GM19324 (cell line): ENCODE measurements at regions not wholly inside any gene's neighbourhood (a gene's known extent, or its start where the extent isn't known, plus 50 kb on each side); places are given as distances from the start of the nearest gene placed in this dataset.
"Not testable (repeated sequence)": the region's sequence is repeated elsewhere in the genome, so short reads cannot be mapped to it uniquely, and the experiment has no call there.

ENCODE experiments used
- ATAC-seq: cut with Tn5 transposase; IDR thresholded peaks from one replicate; pipeline ENCODE4 v1.9.1; 2021; ENCODE audit warnings: mild to moderate bottlenecking, moderate library complexity; ENCODE audit not compliant: unreplicated experiment, low FRiP score

DNA sequence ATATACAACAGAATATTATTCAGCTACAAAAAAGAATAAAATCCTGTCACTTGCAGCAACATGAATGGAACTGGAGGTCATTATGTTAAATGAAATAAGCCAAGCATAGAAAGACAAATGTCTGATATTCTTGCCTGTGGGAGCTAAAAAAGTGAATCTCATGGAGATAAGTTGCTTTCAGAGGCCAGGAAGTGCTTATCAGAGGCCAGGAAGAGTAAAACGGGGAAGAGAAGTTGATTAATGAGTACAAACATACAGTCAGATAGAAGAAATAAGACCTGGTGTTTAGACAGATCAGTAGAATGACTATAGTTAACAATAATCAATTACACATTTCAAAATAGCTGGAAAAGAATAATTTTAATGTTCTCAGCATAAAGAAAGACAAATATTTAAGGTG lies 54.4 kb upstream of the CPHXL start:
- ATAC-seq = no peak

DNA sequence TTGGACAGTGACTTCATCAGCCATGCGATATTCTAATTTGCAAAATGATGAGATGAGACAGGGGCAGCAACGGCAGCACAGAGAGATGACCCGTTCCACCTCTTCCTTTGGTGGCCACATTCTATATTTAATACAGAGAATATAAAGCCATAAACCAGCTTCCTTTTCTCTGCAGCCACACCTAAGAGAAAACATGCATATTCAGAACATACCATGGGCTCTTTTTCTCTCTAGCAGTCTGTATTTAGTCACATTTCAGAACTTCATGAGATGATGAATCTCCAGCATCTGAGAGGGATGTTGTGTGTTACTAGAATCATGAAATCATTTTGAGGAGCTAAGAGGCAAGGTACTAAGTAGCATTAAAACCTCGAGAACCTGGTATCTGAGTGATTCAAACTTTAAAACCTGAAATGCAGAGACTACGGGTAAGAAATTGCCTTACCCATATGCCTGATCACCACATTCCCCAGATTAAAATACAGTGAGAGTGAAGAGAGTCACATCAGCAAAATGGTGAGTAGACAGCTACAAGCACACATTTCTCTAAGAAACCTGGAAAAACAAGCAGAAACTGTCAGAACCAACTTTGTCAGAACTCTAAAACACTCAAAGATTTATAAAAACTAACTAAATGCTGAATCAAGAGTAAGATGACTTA lies 55.5 kb upstream of the CPHXL start:
- ATAC-seq = no peak

DNA sequence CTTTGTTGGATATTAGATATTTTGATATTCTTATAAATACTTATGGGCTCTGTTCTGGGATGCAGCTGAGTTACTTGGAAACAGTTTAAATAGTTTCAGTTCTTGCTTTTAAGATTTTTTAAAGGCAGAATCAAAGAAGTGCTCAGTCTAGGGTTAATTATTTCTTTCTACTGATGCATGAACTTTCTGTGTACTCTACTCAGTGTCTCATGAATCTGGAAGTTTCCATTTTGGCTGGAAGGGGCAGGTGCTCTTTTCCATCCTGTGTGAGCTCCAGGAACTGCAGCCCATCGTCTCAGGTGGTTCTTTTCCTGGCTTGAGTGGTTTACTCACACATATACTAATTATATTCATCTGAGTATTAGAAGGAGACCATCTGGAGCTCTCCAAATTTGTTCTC lies 61.1 kb upstream of the CPHXL start:
- ATAC-seq = no peak

DNA sequence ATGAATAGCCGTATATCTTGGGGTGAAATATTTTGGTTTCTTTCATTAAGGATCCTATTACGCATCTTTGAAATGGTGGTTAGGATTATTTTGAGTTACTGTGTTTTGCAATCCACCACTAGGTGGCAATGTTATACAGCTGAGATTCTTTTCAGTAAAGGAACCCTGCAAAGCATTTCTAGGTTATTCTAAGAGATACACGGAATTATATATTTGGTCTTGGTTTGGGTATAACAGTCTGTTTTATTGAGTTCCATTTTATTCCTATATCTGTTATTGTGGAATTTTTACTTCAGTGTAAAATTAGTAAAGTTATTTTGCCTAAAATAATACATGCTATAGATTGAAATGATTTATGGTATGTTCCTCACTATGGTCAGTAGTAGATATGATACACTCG lies 62.9 kb upstream of the CPHXL start:
- no peak for ATAC-seq

DNA sequence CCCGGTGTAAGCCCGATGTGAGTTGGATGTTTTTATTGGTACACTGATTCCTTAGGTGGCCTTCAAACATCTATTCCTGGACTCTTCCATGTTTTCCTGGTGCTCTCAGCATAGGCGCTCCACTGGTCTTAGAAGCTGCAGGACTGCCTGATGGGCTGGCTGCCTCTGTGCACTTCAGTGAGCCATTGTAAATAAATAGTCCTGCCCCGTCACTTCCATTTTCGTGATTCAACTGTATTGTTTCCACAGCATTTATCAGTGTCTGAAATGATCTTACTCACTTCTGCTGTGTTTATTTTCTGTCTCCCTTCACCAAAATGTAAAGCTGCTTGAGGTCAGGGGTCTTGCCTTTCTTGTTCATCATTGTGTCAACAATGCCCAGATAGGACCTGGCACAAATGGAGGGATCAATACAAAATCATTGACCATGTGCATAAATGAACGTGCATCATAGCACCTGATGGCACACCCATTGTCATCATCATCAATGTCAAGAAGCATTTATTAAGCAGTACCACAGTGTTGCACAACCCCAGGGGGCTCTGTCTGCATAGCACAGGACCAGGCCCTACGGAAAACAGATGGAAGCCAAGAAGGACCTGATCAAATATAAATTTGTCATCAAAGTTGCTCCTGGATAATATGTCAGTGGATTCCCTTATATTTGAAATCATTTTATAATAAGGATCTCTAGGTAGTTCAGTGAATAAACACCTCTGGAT lies 66.6 kb upstream of the CPHXL start:
- ATAC-seq = no peak

DNA sequence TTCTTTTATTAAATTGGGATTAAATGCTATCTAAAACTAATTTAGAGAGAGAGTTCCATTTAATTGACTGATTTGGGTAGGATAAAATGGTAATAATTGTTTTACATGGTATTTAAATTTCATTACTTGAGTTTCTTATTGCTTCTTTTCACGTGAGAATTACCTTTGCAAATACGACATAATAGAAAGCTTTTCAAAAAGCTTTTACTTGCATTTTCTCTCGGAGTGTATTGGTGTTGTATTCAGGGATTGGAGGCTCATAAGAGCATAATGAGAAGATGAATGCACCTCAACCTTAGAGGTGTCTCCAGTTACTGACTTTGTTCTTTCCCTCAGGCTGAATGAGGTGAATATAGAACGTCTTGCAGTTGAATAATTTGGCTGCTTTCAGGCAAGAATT lies 67.4 kb upstream of the CPHXL start:
- no peak for ATAC-seq

DNA sequence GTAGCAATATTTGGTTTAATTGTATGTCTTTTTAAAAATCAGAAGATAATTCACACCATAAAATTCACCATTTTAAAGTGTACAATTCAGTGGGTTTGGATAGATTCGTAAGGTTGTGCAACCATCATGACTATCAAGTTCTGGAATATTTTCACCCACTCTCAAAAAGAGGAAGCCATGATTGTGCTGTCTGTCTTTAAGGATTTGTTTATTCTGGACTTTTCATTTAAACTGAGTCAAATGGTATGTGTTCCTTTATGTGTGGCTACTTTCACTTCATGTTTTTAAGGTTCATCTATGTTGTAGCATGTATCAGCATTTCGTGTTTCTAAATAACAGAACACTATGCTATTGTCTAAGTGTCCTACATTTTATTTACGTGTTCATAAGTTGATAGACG lies 68.1 kb upstream of the CPHXL start:
- ATAC-seq = no peak

DNA sequence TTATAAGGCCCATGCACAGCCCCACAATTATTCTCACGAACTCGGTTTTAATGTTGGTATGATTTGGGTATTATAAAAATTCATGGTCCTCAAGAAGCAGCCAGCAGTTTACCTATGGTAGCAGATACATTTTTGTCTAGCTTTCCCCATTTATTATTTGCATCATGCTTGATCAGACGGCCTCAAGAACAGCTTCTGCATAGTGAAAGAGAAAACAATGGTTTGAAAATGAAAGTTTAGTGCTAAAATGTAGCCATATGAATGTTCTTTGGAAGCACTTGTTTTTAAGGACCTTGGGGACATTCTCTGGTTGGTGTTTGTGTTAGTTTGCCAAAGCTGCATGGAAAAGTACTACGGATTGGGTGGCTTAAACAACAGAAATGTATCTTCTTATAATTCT lies 72.4 kb upstream of the CPHXL start:
- ATAC-seq = no peak

DNA sequence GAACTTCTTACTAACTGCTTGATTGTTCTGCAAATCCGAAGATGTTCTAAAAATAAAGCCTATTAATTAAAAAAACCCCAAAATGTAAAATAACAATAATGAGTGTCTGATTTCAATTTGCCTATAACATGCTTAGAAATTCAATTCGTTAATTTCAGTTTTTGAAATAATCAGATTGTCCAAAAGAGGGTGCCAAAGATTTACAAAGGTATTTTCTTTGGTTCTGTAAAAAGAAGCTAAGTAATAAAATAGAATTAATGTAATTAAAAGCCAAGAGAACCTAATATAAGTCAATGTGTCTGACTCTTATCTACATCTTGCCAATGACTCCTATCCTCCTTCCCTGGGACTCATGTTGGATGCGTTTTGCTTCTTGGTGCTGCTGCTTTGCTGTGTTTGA lies 75.0 kb upstream of the CPHXL start:
- no peak for ATAC-seq

DNA sequence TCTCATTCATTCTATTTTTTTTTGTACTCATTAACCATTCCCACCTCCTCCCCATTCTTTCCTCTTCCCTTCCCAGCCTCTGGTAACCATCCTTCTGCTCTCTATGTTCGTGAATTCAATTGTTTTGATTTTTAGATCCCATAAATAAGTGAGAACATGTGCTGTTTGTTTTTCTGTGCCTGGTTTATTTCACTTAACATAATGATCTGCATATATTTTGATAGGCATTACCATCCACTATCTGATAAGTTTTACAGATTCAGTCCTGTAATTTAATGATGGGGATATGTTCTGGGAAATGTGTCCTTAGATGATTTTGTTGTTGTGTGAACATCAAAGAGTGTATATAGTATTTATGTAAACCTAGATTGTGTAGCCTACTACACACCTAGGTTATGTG lies 77.5 kb upstream of the CPHXL start:
- no peak for ATAC-seq

DNA sequence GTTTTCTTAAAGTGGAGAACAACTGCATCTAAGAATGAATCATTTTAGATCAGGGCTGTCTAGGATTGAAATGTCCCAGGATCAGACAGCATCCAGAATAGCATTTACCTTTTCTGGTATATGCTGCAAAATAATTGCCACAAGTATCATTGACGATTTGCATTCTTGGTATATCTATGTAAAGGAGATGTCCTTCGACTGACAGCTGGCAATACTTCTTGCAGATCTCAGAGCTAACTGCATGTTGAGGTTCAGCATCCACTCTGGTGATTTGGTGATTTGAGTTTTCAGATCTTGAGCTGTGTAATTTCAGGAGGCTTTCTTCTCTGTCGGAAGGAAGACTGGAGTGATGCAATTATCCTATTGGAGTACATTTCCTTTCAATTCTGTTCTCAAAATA lies 78.1 kb upstream of the CPHXL start:
- ATAC-seq = no peak

DNA sequence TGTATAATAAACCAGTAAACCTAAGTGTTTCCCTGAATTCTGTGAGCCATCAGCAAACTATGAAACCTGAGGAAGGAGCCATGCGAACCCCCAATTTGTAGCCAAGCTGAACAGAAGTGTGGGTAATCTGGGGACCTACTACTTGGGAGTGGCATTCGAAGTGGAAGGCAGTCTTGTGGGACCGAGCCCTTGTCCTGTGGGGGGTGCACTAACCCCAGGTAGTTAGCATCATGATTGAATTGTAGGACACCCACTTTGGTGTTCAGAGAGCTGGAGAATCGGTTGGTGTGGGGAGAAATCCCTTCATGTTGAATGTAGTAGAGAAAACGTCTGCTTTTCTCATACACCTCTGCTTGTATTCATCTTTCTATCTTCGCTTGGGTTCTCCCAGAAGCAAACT lies 79.7 kb upstream of the CPHXL start:
- ATAC-seq = no peak

DNA sequence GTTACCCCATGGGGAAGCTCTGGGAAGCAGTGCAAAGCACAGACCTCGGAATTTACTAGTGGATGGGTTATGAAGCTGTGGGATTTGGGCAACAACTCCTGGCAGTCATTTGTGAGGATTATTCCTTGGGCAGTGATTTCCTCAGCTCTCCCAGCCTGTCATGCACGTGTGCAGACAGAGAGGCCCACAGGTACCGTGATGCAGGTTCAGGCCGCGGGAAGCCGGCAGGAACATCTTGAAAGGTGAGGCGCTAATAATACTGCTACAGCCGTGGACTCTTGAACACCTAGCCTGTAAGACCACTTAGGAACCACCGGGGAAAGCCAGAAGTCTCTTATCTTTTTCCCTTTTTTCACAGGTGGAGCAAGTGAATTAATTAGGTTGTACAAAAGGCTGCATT lies 80.2 kb upstream of the CPHXL start:
- ATAC-seq = no peak

DNA sequence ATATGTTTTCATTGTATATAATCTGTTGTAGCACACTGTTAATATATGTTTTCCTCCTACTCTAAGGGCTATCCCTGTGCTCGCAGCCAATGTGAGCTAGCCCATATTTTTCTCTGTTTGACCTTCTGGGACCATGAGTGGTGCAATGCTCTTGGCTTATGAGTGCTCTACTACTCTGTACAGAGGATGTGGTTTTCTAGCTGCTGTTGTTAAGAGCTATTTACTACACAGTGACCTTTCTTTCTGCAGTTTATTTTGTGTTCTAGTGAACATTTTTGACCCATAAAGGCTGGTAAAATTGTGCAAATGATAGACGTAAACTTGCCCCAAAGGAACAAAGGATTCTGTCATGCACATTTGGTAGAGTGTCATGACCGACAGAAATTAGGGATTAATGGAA lies 84.1 kb upstream of the CPHXL start:
- ATAC-seq = no peak

DNA sequence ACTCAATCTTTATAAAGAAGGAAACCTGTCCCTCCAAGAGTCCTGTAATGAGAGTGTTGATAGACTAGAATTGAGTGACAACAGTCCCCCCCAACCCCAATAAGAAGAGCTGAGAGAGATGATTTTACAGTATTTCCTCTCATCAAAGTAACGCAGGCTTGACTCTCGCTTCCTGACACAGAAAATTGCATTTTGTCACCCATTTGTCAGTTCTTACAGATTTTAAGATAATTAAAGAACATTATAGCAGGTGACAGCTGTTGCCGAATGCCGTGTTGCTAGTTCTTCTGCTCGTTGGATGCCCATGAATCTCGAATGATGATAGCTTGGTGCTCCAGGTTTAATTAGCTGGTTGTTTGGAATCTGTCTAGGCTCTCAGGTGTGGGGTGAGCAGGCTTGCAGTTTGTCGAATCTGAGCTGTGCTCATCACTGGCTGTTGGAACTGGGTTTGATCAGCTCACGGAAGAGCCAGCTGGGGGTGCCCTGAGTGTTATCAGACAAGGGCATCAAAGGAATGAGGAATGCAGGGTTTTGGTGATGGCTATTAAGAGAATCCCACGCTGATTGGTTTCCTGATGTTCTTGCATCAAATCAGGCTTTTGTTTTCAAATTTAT lies 84.8 kb upstream of the CPHXL start:
- ATAC-seq = no peak

DNA sequence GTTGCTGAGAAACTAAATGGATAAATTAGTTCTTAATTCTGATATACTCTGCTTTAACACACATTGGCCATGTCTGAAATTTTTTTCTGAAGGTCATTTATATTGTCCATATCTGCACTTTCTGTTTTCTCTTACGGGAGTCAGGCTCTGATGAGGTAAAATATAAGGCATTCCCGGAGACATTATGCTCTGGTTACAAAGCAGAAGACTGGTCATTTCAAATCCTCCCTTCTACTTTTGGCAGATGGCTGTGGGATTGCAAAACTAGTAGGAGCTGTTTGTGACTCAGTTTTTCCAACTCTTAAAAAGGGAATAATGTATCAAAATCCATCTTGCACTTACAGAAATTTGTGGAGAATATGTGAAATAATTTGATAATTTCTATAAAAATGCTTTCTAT lies 92.2 kb upstream of the CPHXL start:
- ATAC-seq = no peak

DNA sequence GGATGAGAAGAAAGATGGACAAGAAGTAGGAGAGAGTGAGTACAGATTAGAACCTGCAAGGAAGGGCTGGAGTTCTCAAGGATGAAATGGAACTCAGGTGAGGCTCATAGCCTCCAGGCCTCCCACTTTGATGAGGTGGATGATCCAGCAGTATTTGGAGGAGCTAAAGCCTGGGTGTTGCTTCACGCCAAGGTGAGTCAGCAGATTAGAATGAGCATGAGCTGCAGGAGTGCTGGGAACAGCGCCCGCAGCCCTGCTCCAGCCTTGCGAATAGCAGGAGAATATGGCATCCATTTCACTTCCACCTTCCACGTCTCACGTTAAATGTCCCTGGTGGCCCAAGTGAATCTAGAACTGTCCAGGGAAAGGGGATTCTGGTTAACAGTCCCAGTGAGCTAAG lies 94.4 kb upstream of the CPHXL start:
- no peak for ATAC-seq

DNA sequence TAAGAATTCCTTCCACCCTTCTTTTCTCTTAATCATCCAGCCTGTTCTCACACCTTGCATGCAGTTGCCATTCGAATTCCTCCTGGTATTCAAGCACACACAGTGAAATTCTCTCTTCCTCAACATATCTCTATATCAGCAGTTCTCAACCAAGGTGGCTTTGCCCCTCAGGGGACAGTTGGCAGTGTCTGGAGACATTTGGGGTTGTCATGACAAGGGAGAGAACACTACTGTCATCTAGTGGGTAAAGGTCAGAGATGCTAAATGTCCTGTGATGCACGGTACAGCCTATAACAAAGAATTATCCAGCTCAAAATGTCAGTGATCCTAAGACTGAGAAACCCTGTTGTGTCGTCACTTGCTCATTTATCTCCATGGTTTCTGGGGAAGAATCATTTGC lies 94.8 kb upstream of the CPHXL start:
- no peak for ATAC-seq

DNA sequence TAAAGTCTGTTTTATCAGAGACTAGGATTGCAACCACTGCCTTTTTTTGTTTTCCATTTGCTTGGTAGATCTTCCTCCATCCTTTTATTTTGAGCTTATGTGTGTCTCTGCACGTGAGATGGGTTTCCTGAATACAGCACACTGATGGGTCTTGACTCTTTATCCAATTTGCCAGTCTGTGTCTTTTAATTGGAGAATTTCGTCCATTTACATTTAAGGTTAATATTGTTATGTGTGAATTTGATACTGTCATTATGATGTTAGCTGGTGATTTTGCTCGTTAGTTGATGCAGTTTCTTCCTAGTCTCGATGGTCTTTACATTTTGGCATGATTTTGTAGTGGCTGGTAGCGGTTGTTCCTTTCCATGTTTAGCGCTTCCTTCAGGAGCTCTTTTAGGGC lies 99.5 kb upstream of the CPHXL start:
- not testable (repeated sequence) for ATAC-seq

DNA sequence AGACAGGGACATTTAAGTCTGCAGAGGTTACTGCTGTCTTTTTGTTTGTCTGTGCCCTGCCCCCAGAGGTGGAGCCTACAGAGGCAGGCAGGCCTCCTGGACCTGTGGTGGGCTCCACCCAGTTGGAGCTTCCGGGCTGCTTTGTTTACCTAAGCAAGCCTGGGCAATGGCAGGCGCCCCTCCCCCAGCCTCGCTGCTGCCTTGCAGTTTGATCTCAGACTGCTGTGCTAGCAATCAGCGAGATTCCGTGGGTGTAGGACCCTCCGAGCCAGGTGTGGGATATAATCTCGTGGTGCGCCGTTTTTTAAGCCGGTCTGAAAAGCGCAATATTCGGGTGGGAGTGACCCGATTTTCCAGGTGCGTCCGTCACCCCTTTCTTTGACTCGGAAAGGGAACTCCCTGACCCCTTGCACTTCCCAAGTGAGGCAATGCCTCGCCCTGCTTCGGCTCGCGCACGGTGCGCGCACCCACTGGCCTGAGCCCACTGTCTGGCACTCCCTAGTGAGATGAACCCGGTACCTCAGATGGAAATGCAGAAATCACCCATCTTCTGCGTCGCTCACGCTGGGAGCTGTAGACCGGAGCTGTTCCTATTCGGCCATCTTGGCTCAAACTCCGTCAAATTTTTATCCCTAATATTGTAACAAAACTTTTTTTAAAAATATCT lies 101.2 kb upstream of the CPHXL start:
- not testable (repeated sequence) for ATAC-seq

DNA sequence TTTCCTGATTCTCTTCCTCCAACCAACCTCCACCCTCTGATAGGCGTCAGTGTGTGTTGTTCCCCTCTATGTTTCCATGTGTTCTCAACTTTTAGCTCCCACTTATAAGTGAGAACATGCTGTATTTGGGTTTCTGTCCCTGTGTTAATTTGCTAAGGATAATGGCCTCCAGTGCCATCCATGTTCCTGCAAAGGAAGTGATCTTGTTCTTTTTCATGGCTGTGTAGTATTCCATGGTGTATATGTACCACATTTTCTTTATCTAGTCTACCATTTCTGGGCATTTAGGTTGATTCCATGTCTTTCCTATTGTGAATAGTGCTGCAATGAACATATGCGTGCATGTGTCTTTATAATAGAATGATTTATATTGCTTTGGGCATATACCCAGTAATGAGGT lies 107.1 kb upstream of the CPHXL start:
- ATAC-seq = not testable (repeated sequence)
